DOHH2 (cell line): ENCODE measurements at regions not wholly inside any gene's neighbourhood (a gene's known extent, or its start where the extent isn't known, plus 50 kb on each side); places are given as distances from the start of the nearest gene placed in this dataset.

Source experiments
- H3F3A ChIP-seq: fragments of 200-600 bp; sonication (generic), shearing (Covaris generic); 2 replicates; pipeline ENCODE4 v1.6.0; 2016; ENCODE audit warnings: antibody characterized with exemption, mild to moderate bottlenecking; ENCODE audit not compliant: control insufficient read depth, insufficient read depth
- H3K27ac ChIP-seq: fragments of 200-600 bp; sonication (generic); 2 replicates; pipeline ENCODE4 v1.5.1; 2014; ENCODE audit warnings: low read depth, mild to moderate bottlenecking, low read length, moderate library complexity
- H3K27me3 ChIP-seq: fragments of 200-600 bp; sonication (generic); 2 replicates; pipeline ENCODE4 v1.6.1; 2014; ENCODE audit warnings: mild to moderate bottlenecking, low read length, mixed read lengths; ENCODE audit not compliant: control insufficient read depth
- H3K36me3 ChIP-seq: fragments of 200-600 bp; sonication (generic); 2 replicates; pipeline ENCODE4 v1.6.1; 2014; ENCODE audit warnings: mild to moderate bottlenecking, low read length, moderate library complexity, mixed read lengths; ENCODE audit not compliant: control insufficient read depth
- H3K4me1 ChIP-seq: fragments of 200-600 bp; sonication (generic); 2 replicates; pipeline ENCODE4 v1.6.1; 2014; ENCODE audit warnings: mild to moderate bottlenecking, low read length, mixed read lengths; ENCODE audit not compliant: control insufficient read depth
- H3K4me2 ChIP-seq: fragments of 200-600 bp; sonication (generic); 2 replicates; pipeline ENCODE4 v1.6.0; 2014; ENCODE audit warnings: mild to moderate bottlenecking, low read length, moderate library complexity
- H3K4me3 ChIP-seq: fragments of 200-600 bp; sonication (generic); 2 replicates; pipeline ENCODE4 v1.5.1; 2014; ENCODE audit warnings: mild to moderate bottlenecking, low read length, mixed read lengths
- H3K79me2 ChIP-seq: fragments of 200-600 bp; sonication (generic); 2 replicates; pipeline ENCODE4 v1.6.1; 2014; ENCODE audit warnings: mild to moderate bottlenecking, low read length, mixed read lengths; ENCODE audit not compliant: control insufficient read depth
- H3K9me2 ChIP-seq: fragments of 200-600 bp; sonication (generic); replicated peaks from 2 replicates; pipeline ENCODE4 v1.6.1; 2014; ENCODE audit warnings: mild to moderate bottlenecking, low read length, mixed read lengths; ENCODE audit not compliant: control insufficient read depth
- H3K9me3 ChIP-seq: fragments of 200-600 bp; sonication (generic); 2 replicates; pipeline ENCODE4 v1.6.1; 2014; ENCODE audit warnings: antibody characterized with exemption, low read length, mixed read lengths; ENCODE audit not compliant: control insufficient read depth, insufficient read depth
- H4K20me1 ChIP-seq: fragments of 200-600 bp; sonication (generic); 2 replicates; pipeline ENCODE4 v1.6.0; 2014; ENCODE audit warnings: low read depth, mild to moderate bottlenecking, antibody characterized with exemption, low read length, moderate library complexity; ENCODE audit not compliant: control insufficient read depth, insufficient read depth
- EZH2phosphoT487 ChIP-seq: fragments of 200-600 bp; sonication (generic); IDR thresholded peaks from 2 replicates; pipeline ENCODE4 v1.6.1; 2017; ENCODE audit warnings: borderline replicate concordance, mild to moderate bottlenecking, antibody characterized with exemption, low read length, moderate library complexity, mixed read lengths
- TF ChIP-seq, protein P1 (sequence below): fragments of 200-600 bp; sonication (generic); IDR thresholded peaks from one replicate; pipeline ENCODE4 v1.5.1; 2014; ENCODE audit warnings: antibody characterized with exemption, mild to moderate bottlenecking, low read depth, low read length; ENCODE audit not compliant: poor library complexity, severe bottlenecking

DNA sequence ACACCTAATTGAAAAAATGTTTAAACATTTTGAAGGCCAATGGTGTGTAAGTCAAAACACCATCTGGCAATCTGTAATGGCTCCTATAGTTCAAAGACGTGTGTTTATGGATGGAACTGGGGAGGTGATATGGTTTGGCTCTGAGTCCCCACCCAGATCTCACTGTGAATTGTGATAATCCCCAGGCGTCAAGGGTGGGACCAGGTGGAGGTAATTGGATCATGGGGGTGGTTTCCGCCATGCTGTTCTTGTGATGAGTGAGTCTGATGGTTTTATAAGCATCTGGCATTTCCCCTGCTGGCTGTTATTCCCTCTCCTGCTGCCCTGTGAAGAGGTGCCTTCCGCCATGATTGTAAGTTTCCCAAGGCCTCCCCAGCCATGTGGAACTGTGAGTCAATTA lies 52.2 kb downstream of the ADRA2C start:
- no peaks in the 10 kb centered on the region for H3K9me2 ChIP-seq
- no peaks in the 10 kb centered on the region for H3K79me2 ChIP-seq
- no peaks in the 10 kb centered on the region for H4K20me1 ChIP-seq
- H3F3A ChIP-seq = no peaks in the 10 kb centered on the region
- no peaks in the 10 kb centered on the region for H3K36me3 ChIP-seq
- no peak overlapping the region for H3K27ac ChIP-seq
- H3K4me1 ChIP-seq = no peaks in the 10 kb centered on the region
- H3K4me3 ChIP-seq = no peak overlapping the region
- H3K9me3 ChIP-seq = no peaks in the 10 kb centered on the region; the same call in 1 of the 2 replicates
- no peaks in the 10 kb centered on the region for H3K27me3 ChIP-seq
- TF ChIP-seq, protein P1, sequence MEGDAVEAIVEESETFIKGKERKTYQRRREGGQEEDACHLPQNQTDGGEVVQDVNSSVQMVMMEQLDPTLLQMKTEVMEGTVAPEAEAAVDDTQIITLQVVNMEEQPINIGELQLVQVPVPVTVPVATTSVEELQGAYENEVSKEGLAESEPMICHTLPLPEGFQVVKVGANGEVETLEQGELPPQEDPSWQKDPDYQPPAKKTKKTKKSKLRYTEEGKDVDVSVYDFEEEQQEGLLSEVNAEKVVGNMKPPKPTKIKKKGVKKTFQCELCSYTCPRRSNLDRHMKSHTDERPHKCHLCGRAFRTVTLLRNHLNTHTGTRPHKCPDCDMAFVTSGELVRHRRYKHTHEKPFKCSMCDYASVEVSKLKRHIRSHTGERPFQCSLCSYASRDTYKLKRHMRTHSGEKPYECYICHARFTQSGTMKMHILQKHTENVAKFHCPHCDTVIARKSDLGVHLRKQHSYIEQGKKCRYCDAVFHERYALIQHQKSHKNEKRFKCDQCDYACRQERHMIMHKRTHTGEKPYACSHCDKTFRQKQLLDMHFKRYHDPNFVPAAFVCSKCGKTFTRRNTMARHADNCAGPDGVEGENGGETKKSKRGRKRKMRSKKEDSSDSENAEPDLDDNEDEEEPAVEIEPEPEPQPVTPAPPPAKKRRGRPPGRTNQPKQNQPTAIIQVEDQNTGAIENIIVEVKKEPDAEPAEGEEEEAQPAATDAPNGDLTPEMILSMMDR = no peak
- TF ChIP-seq EZH2phosphoT487 = no peak
- no peak overlapping the region for H3K4me2 ChIP-seq

DNA sequence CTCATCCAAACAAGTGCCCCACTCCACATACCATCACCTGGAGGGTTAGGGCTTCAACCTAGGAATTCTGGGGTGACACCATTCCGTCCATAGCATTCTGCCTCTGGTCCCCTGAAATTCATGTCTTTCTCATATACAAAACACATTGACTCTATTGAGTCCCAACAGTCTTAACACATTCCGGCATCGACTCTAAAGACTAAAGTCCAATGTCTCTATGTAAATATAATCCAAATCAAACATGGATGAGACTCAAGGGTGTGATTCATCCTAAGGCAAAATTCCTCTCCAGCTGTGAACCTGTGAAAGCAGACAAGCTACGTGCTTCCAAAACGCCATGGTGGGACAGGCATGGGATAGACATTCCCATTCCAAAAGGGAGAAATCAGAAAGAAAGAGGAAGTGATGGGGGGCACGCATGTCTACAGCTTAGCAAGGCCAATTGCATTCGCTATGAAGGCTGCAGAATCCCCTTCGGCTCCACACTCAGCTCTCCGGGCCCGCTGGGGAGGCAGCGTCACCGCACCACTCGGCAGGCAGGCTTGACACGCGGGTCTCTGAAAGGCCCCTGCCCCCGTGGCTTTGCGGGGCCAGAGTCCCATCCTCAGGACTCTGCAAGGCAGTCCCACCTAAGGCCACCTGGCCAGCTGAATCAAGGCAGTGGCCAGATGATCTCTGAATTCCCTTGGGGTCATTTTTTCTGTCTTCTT lies 53.2 kb downstream of the ADRA2C start:
- Histone ChIP-seq H4K20me1 (no peaks in the 10 kb centered on the region), H3K9me2 (no peaks in the 10 kb centered on the region), H3K36me3 (no peaks in the 10 kb centered on the region), H3K4me2 (no peak overlapping the region), H3K27ac (no peak overlapping the region), H3K79me2 (no peaks in the 10 kb centered on the region), H3K9me3 (no peaks in the 10 kb centered on the region; the same call in 1 of the 2 replicates), H3K4me1 (no peaks in the 10 kb centered on the region), H3K27me3 (no peaks in the 10 kb centered on the region), H3F3A (no peaks in the 10 kb centered on the region), H3K4me3 (no peak overlapping the region)
- TF ChIP-seq, protein P1 = no peak
- no peak for TF ChIP-seq EZH2phosphoT487

DNA sequence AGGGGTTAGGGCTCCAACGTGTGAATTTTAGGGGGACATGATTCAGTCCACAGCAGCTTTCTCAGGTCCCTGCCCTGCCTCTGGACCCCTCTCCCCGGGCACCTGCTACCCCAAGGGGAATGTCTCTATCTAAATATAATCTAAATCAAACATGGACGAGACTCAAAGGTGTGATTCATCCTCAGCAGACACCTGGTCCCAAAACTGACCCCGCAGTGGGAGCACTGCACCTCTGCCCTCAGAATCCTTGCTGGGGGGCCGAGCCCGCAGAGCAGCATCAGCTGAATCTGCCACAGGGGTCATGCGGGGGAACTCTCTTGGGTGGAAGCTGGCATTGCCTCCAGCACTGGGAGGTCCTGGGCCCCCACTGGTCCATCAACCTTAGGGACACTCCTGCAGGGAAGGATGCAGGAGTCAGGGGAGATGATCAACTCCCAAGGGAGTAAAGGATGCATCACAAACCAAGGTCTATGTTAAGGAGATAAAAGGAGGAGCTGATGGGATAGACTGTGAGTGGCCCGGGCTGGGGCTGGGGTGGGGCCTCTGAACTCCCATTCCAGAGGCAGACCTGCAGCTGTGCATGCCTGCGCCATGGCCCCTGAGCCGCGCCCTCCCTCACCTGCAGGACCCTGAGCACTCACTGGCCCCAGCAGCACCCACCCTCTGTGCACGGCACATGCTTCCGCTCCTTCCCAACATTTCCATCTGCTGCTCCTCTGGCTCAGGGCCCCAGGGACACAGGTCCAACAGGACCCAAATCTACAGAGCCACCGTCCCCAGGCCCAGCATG lies 54.0 kb downstream of the ADRA2C start:
- Histone ChIP-seq H3K79me2 (no peaks in the 10 kb centered on the region), H3K27me3 (no peaks in the 10 kb centered on the region), H3K27ac (no peak overlapping the region), H3K4me3 (no peak overlapping the region), H3K4me1 (no peaks in the 10 kb centered on the region), H4K20me1 (no peaks in the 10 kb centered on the region), H3K9me3 (no peaks in the 10 kb centered on the region), H3K36me3 (no peaks in the 10 kb centered on the region), H3K4me2 (no peak overlapping the region), H3F3A (no peaks in the 10 kb centered on the region), H3K9me2 (no peaks in the 10 kb centered on the region)
- no peak for TF ChIP-seq EZH2phosphoT487
- TF ChIP-seq, protein P1 = no peak
